BJ (cell line): ENCODE measurements at regions not wholly inside any gene's neighbourhood (a gene's known extent, or its start where the extent isn't known, plus 50 kb on each side); places are given as distances from the start of the nearest gene placed in this dataset.
"Not testable (repeated sequence)": the region's sequence is repeated elsewhere in the genome, so short reads cannot be mapped to it uniquely, and the experiment has no call there.

ENCODE experiments used
- CTCF ChIA-PET: fragments of 350-600 bp; formaldehyde crosslinking; extraction: SDS; loops from one replicate; lab custom pipeline; 2021; ENCODE audit warnings: antibody characterized with exemption, inconsistent platforms; lab: Yijun Ruan, JAX
- POLR2A ChIA-PET: fragments of 300-600 bp; sonication (Branson Sonifier 250); formaldehyde crosslinking; extraction: SDS; loops from one replicate; lab custom pipeline; 2021; ENCODE audit warnings: antibody characterized with exemption; lab: Charles Lee
- DNase-seq: peaks from one replicate; pipeline ENCODE4 v3.0.0-alpha.2; 2011; ENCODE audit warnings: low read depth
- H3K27me3 ChIP-seq: 2 replicates; pipeline ENCODE4 v1.6.0; 2011; ENCODE audit warnings: low read length; ENCODE audit not compliant: control insufficient read depth, insufficient read depth
- H3K36me3 ChIP-seq: 2 replicates; pipeline ENCODE4 v1.5.1; 2011; ENCODE audit warnings: low read length; ENCODE audit not compliant: control insufficient read depth, insufficient read depth
- H3K4me3 ChIP-seq: 2 replicates; pipeline ENCODE4 v1.5.1; 2011; ENCODE audit warnings: low read depth, mild to moderate bottlenecking, control low read depth, low read length
- TF ChIP-seq, protein P1 (sequence below): IDR thresholded peaks from 2 replicates; pipeline ENCODE4 v1.5.1; 2011; ENCODE audit warnings: low read depth, mild to moderate bottlenecking, control low read depth, inconsistent platforms, low read length, moderate library complexity; ENCODE audit not compliant: insufficient read depth

DNA sequence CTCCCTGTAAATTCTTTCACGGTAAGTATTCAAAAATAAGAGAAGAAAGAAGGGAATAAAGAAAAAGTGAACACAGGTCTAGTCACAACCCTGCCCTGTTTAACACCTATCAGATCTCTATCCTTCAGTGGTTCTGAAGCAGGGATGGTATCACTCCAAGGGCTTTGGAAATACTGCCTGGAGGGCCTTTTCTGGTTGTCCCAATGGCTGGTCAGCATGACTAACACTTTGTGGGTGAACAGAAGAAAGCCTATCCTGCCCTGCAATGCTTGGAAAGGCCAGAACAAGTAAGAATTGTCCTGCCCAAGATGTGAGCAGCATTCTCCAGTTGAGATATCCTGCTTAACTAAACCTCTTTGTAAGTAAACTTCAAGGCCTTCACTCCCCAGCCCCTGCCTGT lies 124.9 kb downstream of the TMEM167A start:
- ChIA-PET CTCF (no interaction called here), POLR2A (no interaction called here)
- Histone ChIP-seq H3K27me3 (no peaks in the 10 kb centered on the region), H3K4me3 (no peak overlapping the region), H3K36me3 (no peaks in the 10 kb centered on the region)
- DNase-seq, result no peak
- TF ChIP-seq, protein P1, sequence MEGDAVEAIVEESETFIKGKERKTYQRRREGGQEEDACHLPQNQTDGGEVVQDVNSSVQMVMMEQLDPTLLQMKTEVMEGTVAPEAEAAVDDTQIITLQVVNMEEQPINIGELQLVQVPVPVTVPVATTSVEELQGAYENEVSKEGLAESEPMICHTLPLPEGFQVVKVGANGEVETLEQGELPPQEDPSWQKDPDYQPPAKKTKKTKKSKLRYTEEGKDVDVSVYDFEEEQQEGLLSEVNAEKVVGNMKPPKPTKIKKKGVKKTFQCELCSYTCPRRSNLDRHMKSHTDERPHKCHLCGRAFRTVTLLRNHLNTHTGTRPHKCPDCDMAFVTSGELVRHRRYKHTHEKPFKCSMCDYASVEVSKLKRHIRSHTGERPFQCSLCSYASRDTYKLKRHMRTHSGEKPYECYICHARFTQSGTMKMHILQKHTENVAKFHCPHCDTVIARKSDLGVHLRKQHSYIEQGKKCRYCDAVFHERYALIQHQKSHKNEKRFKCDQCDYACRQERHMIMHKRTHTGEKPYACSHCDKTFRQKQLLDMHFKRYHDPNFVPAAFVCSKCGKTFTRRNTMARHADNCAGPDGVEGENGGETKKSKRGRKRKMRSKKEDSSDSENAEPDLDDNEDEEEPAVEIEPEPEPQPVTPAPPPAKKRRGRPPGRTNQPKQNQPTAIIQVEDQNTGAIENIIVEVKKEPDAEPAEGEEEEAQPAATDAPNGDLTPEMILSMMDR, result no peak

DNA sequence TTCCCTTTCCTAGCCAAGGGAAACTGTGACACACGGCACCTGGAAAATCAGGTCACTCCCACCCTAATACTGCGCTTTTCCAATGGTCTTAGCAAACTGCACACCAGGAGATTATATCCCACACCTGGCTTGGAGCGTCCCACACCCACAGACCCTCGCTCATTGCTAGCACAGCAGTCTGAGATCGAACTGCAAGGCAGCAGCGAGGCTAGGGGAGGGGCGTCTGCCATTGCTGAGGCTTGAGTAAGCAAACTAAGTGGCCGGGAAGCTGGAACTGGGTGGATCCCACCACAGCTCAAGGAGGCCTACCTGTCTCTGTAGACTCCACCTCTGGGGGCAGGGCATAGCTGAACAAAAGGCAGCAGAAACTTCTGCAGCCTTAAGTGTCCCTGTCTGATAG lies 132.9 kb downstream of the TMEM167A start:
- H3K27me3 ChIP-seq, H3K4me3 ChIP-seq, POLR2A ChIA-PET, H3K36me3 ChIP-seq, DNase-seq: not testable (repeated sequence)
- CTCF ChIA-PET, result interaction anchor here (0.6 kb wide), 1 partner anchor 25 kb away, joined by 3 read pairs; no protein-coding TSS in a partner anchor

DNA sequence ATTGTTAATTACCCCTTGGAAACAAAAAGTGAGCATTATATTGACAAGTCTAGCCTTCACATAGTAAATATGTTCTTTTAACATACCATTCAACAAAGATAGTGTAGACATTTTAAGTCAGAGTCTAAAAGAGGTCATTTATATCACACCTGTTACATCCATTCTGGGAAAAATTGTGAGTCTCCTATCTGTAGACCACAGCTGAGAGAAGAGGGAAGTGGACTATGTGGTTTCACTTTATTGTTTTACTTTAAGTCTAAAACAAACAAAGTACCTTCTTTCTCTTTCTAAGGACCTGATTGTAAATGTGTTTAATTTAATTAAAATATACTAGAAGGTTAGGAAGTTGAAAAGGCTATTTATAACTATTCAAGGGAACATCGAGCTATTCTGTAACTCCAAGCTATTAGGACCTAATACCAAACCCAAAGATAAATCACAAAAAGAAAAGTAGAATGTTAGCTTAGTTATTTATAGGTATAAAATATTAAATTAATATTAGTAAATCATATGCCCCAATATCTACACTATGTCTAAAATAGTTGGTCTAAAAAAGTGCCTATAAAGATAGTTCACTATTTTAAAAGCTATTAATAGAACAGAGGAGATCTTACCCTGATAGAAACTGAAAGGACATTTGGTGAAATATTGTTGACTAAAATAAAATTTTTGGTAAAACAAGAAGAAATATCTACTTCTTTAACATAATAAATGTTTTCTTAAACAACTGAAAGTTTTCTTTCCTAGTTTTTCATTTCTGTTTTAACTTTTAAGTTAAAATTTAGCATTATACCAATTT lies 134.9 kb downstream of the TMEM167A start:
- TF ChIP-seq, protein P1, result no peak
- no peak overlapping the region for H3K4me3 ChIP-seq
- no peaks in the 10 kb centered on the region for H3K27me3 ChIP-seq
- ChIA-PET CTCF (no interaction called here), POLR2A (no interaction called here)
- H3K36me3 ChIP-seq, result no peaks in the 10 kb centered on the region
- DNase-seq, result no peak

DNA sequence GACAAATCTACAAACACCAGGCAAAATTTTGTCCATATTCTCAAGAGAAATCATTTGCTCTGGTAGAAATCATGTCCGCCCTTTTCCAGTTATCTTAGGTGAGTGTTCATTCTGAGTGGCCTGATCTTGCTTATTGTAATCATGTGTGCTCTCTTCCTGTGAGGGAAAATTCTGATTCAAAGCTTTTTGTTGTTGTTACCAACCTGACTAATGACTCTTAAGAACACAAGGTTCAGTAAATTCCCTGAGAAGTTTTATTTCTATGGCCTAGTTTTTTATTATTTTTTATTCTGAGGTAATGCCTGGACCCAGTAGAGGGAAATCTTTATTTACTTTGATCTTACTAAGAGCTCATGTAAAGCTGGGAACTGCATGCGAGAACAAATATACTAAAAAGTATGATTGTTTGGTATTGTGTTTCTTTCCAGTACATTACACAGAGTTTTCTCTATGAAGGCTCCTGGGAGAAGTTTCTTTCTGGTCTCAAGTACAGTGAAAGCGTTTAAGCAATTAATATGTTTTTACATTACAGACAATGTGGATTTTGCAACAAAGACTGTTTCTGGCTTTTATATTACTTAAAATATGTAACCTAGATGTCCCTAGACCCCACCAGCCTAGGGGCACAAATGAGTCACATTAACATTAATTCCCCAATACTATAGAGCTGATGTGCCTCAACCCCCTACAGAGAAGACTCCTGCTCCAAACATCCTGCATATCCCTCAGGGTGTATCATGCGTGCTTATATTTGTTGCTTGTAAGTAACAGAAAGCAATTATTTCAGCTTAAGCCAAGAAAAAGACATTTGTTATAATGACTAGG lies 138.1 kb downstream of the TMEM167A start:
- no peak for DNase-seq
- H3K4me3 ChIP-seq, result no peak overlapping the region
- POLR2A ChIA-PET, result no interaction called here
- CTCF ChIA-PET, result no interaction called here
- no peaks in the 10 kb centered on the region for H3K36me3 ChIP-seq
- TF ChIP-seq, protein P1, result no peak
- H3K27me3 ChIP-seq, result no peaks in the 10 kb centered on the region

DNA sequence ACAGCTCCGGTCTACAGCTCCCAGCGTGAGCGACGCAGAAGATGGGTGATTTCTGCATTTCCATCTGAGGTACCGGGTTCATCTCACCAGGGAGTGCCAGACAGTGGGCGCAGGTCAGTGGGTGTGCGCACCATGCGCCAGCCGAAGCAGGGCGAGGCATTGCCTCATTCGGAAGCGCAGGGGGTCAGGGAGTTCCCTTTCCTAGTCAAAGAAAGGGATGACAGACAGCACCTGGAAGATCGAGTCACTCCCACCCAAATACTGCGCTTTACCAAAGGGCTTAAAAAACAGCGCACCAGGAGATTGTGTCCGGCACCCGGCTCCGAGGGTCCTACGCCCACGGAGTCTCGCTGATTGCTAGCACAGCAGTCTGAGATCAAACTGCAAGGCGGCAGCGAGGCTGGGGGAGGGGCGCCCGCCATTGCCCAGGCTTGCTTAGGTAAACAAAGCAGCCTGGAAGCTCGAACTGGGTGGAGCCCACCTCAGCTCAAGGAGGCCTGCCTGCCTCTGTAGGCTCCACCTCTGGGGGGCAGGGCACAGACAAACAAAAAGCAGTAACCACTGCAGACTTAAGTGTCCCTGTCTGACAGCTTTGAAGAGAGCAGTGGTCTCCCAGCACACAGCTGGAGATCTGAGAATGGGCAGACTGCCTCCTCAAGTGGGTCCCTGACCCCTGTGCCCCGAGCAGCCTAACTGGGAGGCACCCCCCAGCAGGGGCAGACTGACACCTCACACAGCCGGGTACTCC lies 144.5 kb downstream of the TMEM167A start:
- H3K4me3 ChIP-seq, H3K36me3 ChIP-seq, CTCF ChIA-PET, POLR2A ChIA-PET, DNase-seq, H3K27me3 ChIP-seq: not testable (repeated sequence)

DNA sequence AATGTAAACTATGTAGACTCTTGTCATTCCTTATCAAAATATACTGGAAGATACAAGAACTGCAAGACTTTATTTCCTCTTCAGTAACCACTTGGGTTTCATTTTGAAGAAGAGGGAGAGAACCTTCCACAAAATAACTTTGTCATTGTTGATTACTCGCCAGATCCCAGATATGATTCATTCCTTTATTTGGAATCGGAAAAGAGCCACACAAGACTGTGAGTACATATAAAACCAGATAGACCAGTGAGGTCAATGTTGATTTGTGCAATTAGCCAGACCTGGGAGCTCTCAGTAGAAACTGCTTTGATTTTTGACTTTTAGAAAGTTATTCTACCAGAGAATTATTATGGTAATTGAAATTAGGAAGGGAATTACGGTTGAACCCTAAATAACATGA lies 146.1 kb downstream of the TMEM167A start:
- no peaks in the 10 kb centered on the region for H3K36me3 ChIP-seq
- ChIA-PET CTCF (no interaction called here), POLR2A (no interaction called here)
- TF ChIP-seq, protein P1, result no peak
- no peak overlapping the region for H3K4me3 ChIP-seq
- DNase-seq, result no peak
- no peaks in the 10 kb centered on the region for H3K27me3 ChIP-seq
